Mucosa of descending colon (tissue), 3 donors: ENCODE measurements at regions not wholly inside any gene's neighbourhood (a gene's known extent, or its start where the extent isn't known, plus 50 kb on each side); places are given as distances from the start of the nearest gene placed in this dataset.
A peak's percentile ranks its signal among the peaks of the same experiment; 100 is the strongest.

ENCODE experiments used
- ATAC-seq: fragments of 200-7000 bp; cut with Tn5 transposase; one replicate; pipeline ENCODE4 v1.9.1; 2020; ENCODE audit warnings: mild to moderate bottlenecking, moderate library complexity
- DNase-seq, 3 donors: peaks; one replicate each; pipeline ENCODE4 v3.0.0-alpha.2; 2020
- H3K36me3 ChIP-seq: fragments of 200-600 bp; one replicate; pipeline ENCODE4 v1.8.0; 2021; ENCODE audit warnings: low read depth, mild to moderate bottlenecking
- H3K4me1 ChIP-seq: fragments of 200-600 bp; one replicate; pipeline ENCODE4 v1.8.0; 2021; ENCODE audit warnings: low read depth, mild to moderate bottlenecking
- H3K4me3 ChIP-seq: fragments of 200-600 bp; one replicate; pipeline ENCODE4 v1.8.0; 2021; ENCODE audit warnings: mild to moderate bottlenecking
- H3K9me3 ChIP-seq: fragments of 200-600 bp; one replicate; pipeline ENCODE4 v1.8.0; 2021; ENCODE audit warnings: mild to moderate bottlenecking
- CTCF ChIP-seq: fragments of 200-600 bp; IDR thresholded peaks from one replicate; pipeline ENCODE4 v1.8.0; 2022; ENCODE audit warnings: antibody characterized with exemption, mild to moderate bottlenecking
- intact Hi-C, 2 donors: fragments of 100-400 bp; cut with DNase I in 1 of 2; cut with micrococcal nuclease in 1 of 2; formaldehyde crosslinking; loops; one replicate each; pipeline versions ENCODE4 v1.11.0 to v1.11.1; 2022; cut with DNase I, micrococcal nuclease
- donor health status: DM: no; HTN: no; CAD: no; lungs with moderate emphysema.
- donor health status: DM: no; HTN: no; CAD: no.
- donor health status: DM: no; HTN: yes; CAD: no.

GRCh38 chr6:22896696-22897095 is 327.3 kb downstream of the HDGFL1 start:
- intact Hi-C loops = no loop called here
- TF ChIP-seq CTCF = no peak
- Histone ChIP-seq H3K36me3 (no peaks in the 10 kb centered on the region), H3K9me3 (no peaks in the 10 kb centered on the region), H3K4me1 (no peaks in the 10 kb centered on the region), H3K4me3 (no peak overlapping the region)
- ATAC-seq (no peak), DNase-seq (no peak)

GRCh38 chr6:22899426-22899825 is 330.1 kb downstream of the HDGFL1 start:
- Histone ChIP-seq H3K9me3 (no peaks in the 10 kb centered on the region), H3K36me3 (no peaks in the 10 kb centered on the region), H3K4me1 (no peaks in the 10 kb centered on the region), H3K4me3 (no peak overlapping the region)
- TF ChIP-seq CTCF = no peak
- intact Hi-C loops = no loop called here
- ATAC-seq (no peak), DNase-seq (no peak)

- no peak for TF ChIP-seq CTCF
- intact Hi-C loops = no loop called here
- no peaks in the 10 kb centered on the region for H3K9me3 ChIP-seq
Measured at GRCh38 chr6:22903826-22904225, 334.5 kb downstream of the HDGFL1 start.

GRCh38 chr6:22904431-22904830 is 335.1 kb downstream of the HDGFL1 start:
- DNase-seq = no peak
- Histone ChIP-seq H3K4me1 (no peaks in the 10 kb centered on the region), H3K9me3 (no peaks in the 10 kb centered on the region), H3K36me3 (no peaks in the 10 kb centered on the region), H3K4me3 (no peak overlapping the region)
- no peak for TF ChIP-seq CTCF
- ATAC-seq = no peak
- intact Hi-C loops = no loop called here

More at GRCh38 chr6:22903826-22904225, 334.5 kb downstream of the HDGFL1 start:
- no peak overlapping the region for H3K4me3 ChIP-seq
- DNase-seq (no peak), ATAC-seq (no peak)
- no peaks in the 10 kb centered on the region for H3K36me3 ChIP-seq
- H3K4me1 ChIP-seq = no peaks in the 10 kb centered on the region

GRCh38 chr6:22906091-22906549 is 336.8 kb downstream of the HDGFL1 start:
- peak; percentile 62 for ATAC-seq
- intact Hi-C loops = no loop called here

More at GRCh38 chr6:22906091-22906549, 336.8 kb downstream of the HDGFL1 start:
- Histone ChIP-seq H3K4me3 (no peak overlapping the region), H3K9me3 (no peaks in the 10 kb centered on the region), H3K36me3 (no peaks in the 10 kb centered on the region), H3K4me1 (no peaks in the 10 kb centered on the region)
- DNase-seq = no peak
- TF ChIP-seq CTCF = no peak
